ENCODE measurements at regions not wholly inside any gene's neighbourhood (a gene's known extent, or its start where the extent isn't known, plus 50 kb on each side); places are given as distances from the start of the nearest gene placed in this dataset.
A peak's percentile ranks its signal among the peaks of the same experiment; 100 is the strongest.

- ChIA-PET POLR2A (ENCODE audit: unreplicated experiment) (no interaction called here), CTCF (no interaction called here)
- H3K9ac ChIP-seq (ENCODE audit: low read length), result no peak overlapping the region
- H2AFZ ChIP-seq (ENCODE audit: low read length), result no peak overlapping the region
- H3K4me1 ChIP-seq (ENCODE audit: insufficient read depth, low read length), result no peaks in the 10 kb centered on the region
- no peaks in the 10 kb centered on the region for H3K9me2 ChIP-seq (replicated peaks; ENCODE audit: low read length)
- TF ChIP-seq EZH2phosphoT487 (IDR thresholded peaks at IDR 0.05; ENCODE audit: borderline replicate concordance, low read length) (no peak), CTCF (conservative IDR thresholded peaks at IDR 0.05; ENCODE audit: low read depth, low read length) (no peak), EZH2 (IDR thresholded peaks at IDR 0.05; ENCODE audit: low read length, unreplicated experiment) (no peak)
- no peaks in the 10 kb centered on the region for H3K79me2 ChIP-seq (ENCODE audit: low read length)
- no peak overlapping the region for H3K4me3 ChIP-seq (ENCODE audit: low read length)
- no peak overlapping the region for H3K27ac ChIP-seq (ENCODE audit: low read length)
- intact Hi-C loops (cut with micrococcal nuclease), result no loop called here
- no peaks in the 10 kb centered on the region for H4K20me1 ChIP-seq (ENCODE audit: low read length)
- no peaks in the 10 kb centered on the region for H3K9me3 ChIP-seq (ENCODE audit: low read length)
- H3K36me3 ChIP-seq (ENCODE audit: low read depth, low read length), result no peaks in the 10 kb centered on the region
- BruUV-seq (replicated peaks), result no TSS peak
- no peak overlapping the region for H3K4me2 ChIP-seq (ENCODE audit: low read length)
- no peak for ATAC-seq
- peak; percentile 15 for DNase-seq
- no peaks in the 10 kb centered on the region for H3F3A ChIP-seq (ENCODE audit: low read length, unreplicated experiment)
- H3K27me3 ChIP-seq (ENCODE audit: low read length), result no peaks in the 10 kb centered on the region
Measured at GRCh38 chr3:88462230-88462629, 312.5 kb downstream of the C3orf38 start.

- Histone ChIP-seq H3K9ac (ENCODE audit: low read length) (no peak overlapping the region), H3K79me2 (ENCODE audit: low read length) (no peaks in the 10 kb centered on the region), H3K27ac (ENCODE audit: low read length) (no peak overlapping the region), H3K4me1 (ENCODE audit: insufficient read depth, low read length) (no peaks in the 10 kb centered on the region), H3F3A (ENCODE audit: low read length, unreplicated experiment) (no peaks in the 10 kb centered on the region), H4K20me1 (ENCODE audit: low read length) (no peaks in the 10 kb centered on the region), H3K9me2 (replicated peaks; ENCODE audit: low read length) (no peaks in the 10 kb centered on the region), H3K9me3 (ENCODE audit: low read length) (no peaks in the 10 kb centered on the region), H3K4me3 (ENCODE audit: low read length) (no peak overlapping the region), H3K4me2 (ENCODE audit: low read length) (no peak overlapping the region), H3K27me3 (ENCODE audit: low read length) (no peaks in the 10 kb centered on the region), H3K36me3 (ENCODE audit: low read depth, low read length) (no peaks in the 10 kb centered on the region), H2AFZ (ENCODE audit: low read length) (no peak overlapping the region)
- DNase-seq (no peak), ATAC-seq (no peak)
- TF ChIP-seq CTCF (conservative IDR thresholded peaks at IDR 0.05; ENCODE audit: low read depth, low read length), result no peak
- TF ChIP-seq EZH2 (IDR thresholded peaks at IDR 0.05; ENCODE audit: low read length, unreplicated experiment), result no peak
- TF ChIP-seq EZH2phosphoT487 (IDR thresholded peaks at IDR 0.05; ENCODE audit: borderline replicate concordance, low read length), result no peak
- intact Hi-C loops (cut with micrococcal nuclease), result no loop called here
- BruUV-seq (replicated peaks), result no TSS peak
- ChIA-PET CTCF (no interaction called here), POLR2A (ENCODE audit: unreplicated experiment) (no interaction called here)
Measured at GRCh38 chr3:88467191-88467590, 317.4 kb downstream of the C3orf38 start.

- no peak for DNase-seq
- H3K9me3 ChIP-seq (ENCODE audit: low read length), result no peaks in the 10 kb centered on the region
- POLR2A ChIA-PET (ENCODE audit: unreplicated experiment), result no interaction called here
- H3K27ac ChIP-seq (ENCODE audit: low read length), result no peak overlapping the region
- no peaks in the 10 kb centered on the region for H3K9me2 ChIP-seq (replicated peaks; ENCODE audit: low read length)
- H3K4me1 ChIP-seq (ENCODE audit: insufficient read depth, low read length), result no peaks in the 10 kb centered on the region
- intact Hi-C loops (cut with micrococcal nuclease), result no loop called here
- H3K9ac ChIP-seq (ENCODE audit: low read length), result no peak overlapping the region
- no peaks in the 10 kb centered on the region for H3K36me3 ChIP-seq (ENCODE audit: low read depth, low read length)
- no peak for ATAC-seq
- H3K79me2 ChIP-seq (ENCODE audit: low read length), result no peaks in the 10 kb centered on the region
- H3K4me2 ChIP-seq (ENCODE audit: low read length), result no peak overlapping the region
- H3K27me3 ChIP-seq (ENCODE audit: low read length), result no peaks in the 10 kb centered on the region
- no peak overlapping the region for H3K4me3 ChIP-seq (ENCODE audit: low read length)
- no TSS peak for BruUV-seq (replicated peaks)
- no peak overlapping the region for H2AFZ ChIP-seq (ENCODE audit: low read length)
- H4K20me1 ChIP-seq (ENCODE audit: low read length), result no peaks in the 10 kb centered on the region
- H3F3A ChIP-seq (ENCODE audit: low read length, unreplicated experiment), result no peaks in the 10 kb centered on the region
- CTCF ChIA-PET, result no interaction called here
- TF ChIP-seq CTCF (conservative IDR thresholded peaks at IDR 0.05; ENCODE audit: low read depth, low read length), result no peak
- no peak for TF ChIP-seq EZH2phosphoT487 (IDR thresholded peaks at IDR 0.05; ENCODE audit: borderline replicate concordance, low read length)
- no peak for TF ChIP-seq EZH2 (IDR thresholded peaks at IDR 0.05; ENCODE audit: low read length, unreplicated experiment)
Measured at GRCh38 chr3:88469216-88469615, 319.5 kb downstream of the C3orf38 start.

Data from PC-3 (cell line).